Keratinocyte (primary cell): ENCODE measurements at regions not wholly inside any gene's neighbourhood (a gene's known extent, or its start where the extent isn't known, plus 50 kb on each side); places are given as distances from the start of the nearest gene placed in this dataset.

Source experiments
- CTCF ChIP-seq, 3 experiments: IDR thresholded peaks in 1 of 3; conservative IDR thresholded peaks in 1 of 3; optimal IDR thresholded peaks in 1 of 3; 2 replicates in 2 of 3; 3 replicates in 1 of 3; pipeline versions ENCODE3 to v1.5.1; 2011; ENCODE audit warnings: low read length in 3 of 3, mild to moderate bottlenecking in 3 of 3, moderate library complexity in 2 of 3, control low read depth in 1 of 3, inconsistent platforms in 1 of 3; ENCODE audit not compliant: insufficient read depth in 2 of 3; ENCODE audit errors: extremely low read depth in 1 of 3
- EZH2 ChIP-seq: IDR thresholded peaks from one replicate; pipeline ENCODE4 v1.6.1; 2012; ENCODE audit warnings: inconsistent platforms, mild to moderate bottlenecking, low read length, moderate library complexity

GRCh38 chr18:76626991-76627390, 131.9 kb upstream of the ZNF516 start:
- TF ChIP-seq CTCF (optimal IDR thresholded peaks at IDR 0.05 in 1 of 3, IDR thresholded peaks at IDR 0.05 in 1 of 3, conservative IDR thresholded peaks at IDR 0.05 in 1 of 3; ENCODE audit: extremely low read depth in 1 of 3, insufficient read depth in 2 of 3, low read length in 3 of 3) (no peak), EZH2 (no peak)
